IMR-90 (cell line): ENCODE measurements at regions not wholly inside any gene's neighbourhood (a gene's known extent, or its start where the extent isn't known, plus 50 kb on each side); places are given as distances from the start of the nearest gene placed in this dataset.

Source experiments
- ATAC-seq: fragments of 200-7000 bp; cut with Tn5 transposase; 2 replicates; pipeline ENCODE4 v1.9.1; 2020; ENCODE audit warnings: low read depth, mild to moderate bottlenecking, moderate library complexity
- BruUV-seq: library from RNA; stranded (reverse); fragments of 400-500 nt; replicated peaks from 2 replicates; lab custom pipeline; 2021; lab: Mats Ljungman, UMichigan
- CTCF ChIA-PET: fragments of 300-600 bp; formaldehyde crosslinking; extraction: SDS; loops from one replicate; lab custom pipeline; 2021; ENCODE audit warnings: antibody characterized with exemption; lab: Yijun Ruan, JAX
- POLR2A ChIA-PET: fragments of 300-600 bp; sonication (Branson Sonifier 250); formaldehyde crosslinking; loops from one replicate; lab custom pipeline; 2022; ENCODE audit warnings: antibody characterized with exemption; ENCODE audit not compliant: unreplicated experiment; lab: Charles Lee
- DNase-seq: peaks from one replicate; pipeline ENCODE4 v3.0.0; 2013
- H2AFZ ChIP-seq: replicated peaks from 2 replicates; pipeline ENCODE3; 2013; ENCODE audit warnings: low read length, mild to moderate bottlenecking; ENCODE audit not compliant: poor library complexity
- H2AK5ac ChIP-seq: 2 replicates; pipeline ENCODE4 v1.6.1; 2013; ENCODE audit warnings: low read depth, low read length, inconsistent platforms
- H2AK9ac ChIP-seq: replicated peaks from 2 replicates; pipeline ENCODE3; 2013; ENCODE audit warnings: mild to moderate bottlenecking, low read depth, low read length, moderate library complexity; ENCODE audit not compliant: poor library complexity
- H2BK120ac ChIP-seq: 2 replicates; pipeline ENCODE4 v1.6.1; 2013; ENCODE audit warnings: low read depth, low read length, inconsistent platforms
- H2BK15ac ChIP-seq: 3 replicates; pipeline ENCODE4 v1.6.1; 2013; ENCODE audit warnings: low read depth, low read length, inconsistent platforms
- H2BK20ac ChIP-seq: 2 replicates; pipeline ENCODE4 v1.6.1; 2013; ENCODE audit warnings: low read depth, mild to moderate bottlenecking, inconsistent platforms, low read length, moderate library complexity
- H2BK5ac ChIP-seq: 2 replicates; pipeline ENCODE4 v1.6.1; 2013; ENCODE audit warnings: mild to moderate bottlenecking, low read depth, low read length, inconsistent platforms; ENCODE audit not compliant: poor library complexity, severe bottlenecking
- H3K14ac ChIP-seq: replicated peaks from 2 replicates; pipeline ENCODE4 v1.6.1; 2013; ENCODE audit warnings: low read depth, low read length, inconsistent platforms
- H3K18ac ChIP-seq: 2 replicates; pipeline ENCODE4 v1.6.1; 2013; ENCODE audit warnings: low read depth, low read length, control low read depth
- H3K23ac ChIP-seq: 2 replicates; pipeline ENCODE4 v1.6.1; 2013; ENCODE audit warnings: low read depth, low read length, inconsistent platforms
- H3K27ac ChIP-seq: 2 replicates; pipeline ENCODE4 v1.5.1; 2013; ENCODE audit warnings: mild to moderate bottlenecking, control low read depth, low read length; ENCODE audit not compliant: insufficient read depth
- H3K27me3 ChIP-seq: 2 replicates; pipeline ENCODE4 v1.6.1; 2013; ENCODE audit warnings: low read length; ENCODE audit not compliant: control insufficient read depth, insufficient read depth
- H3K36me3 ChIP-seq: 2 replicates; pipeline ENCODE4 v1.6.1; 2013; ENCODE audit warnings: low read length, mixed read lengths; ENCODE audit not compliant: control insufficient read depth, insufficient read depth
- H3K4ac ChIP-seq: 2 replicates; pipeline ENCODE4 v1.6.1; 2013; ENCODE audit warnings: low read depth, low read length, inconsistent platforms
- H3K4me1 ChIP-seq: 2 replicates; pipeline ENCODE4 v1.6.1; 2013; ENCODE audit warnings: low read length, mixed read lengths; ENCODE audit not compliant: control insufficient read depth, insufficient read depth
- H3K4me2 ChIP-seq: 2 replicates; pipeline ENCODE4 v1.6.1; 2013; ENCODE audit warnings: low read depth, mild to moderate bottlenecking, control low read depth, low read length, moderate library complexity
- H3K4me3 ChIP-seq: 2 replicates; pipeline ENCODE4 v1.5.1; 2013; ENCODE audit warnings: low read depth, mild to moderate bottlenecking, control low read depth, low read length, moderate library complexity; ENCODE audit not compliant: insufficient read depth
- H3K56ac ChIP-seq: 2 replicates; pipeline ENCODE4 v1.6.1; 2013; ENCODE audit warnings: low read length, inconsistent platforms; ENCODE audit not compliant: insufficient read depth; ENCODE audit errors: extremely low read depth
- H3K79me1 ChIP-seq, 2 experiments: 2 replicates each; pipeline ENCODE4 v1.6.1; 2013; ENCODE audit warnings: low read length in 2 of 2, inconsistent platforms in 1 of 2, low read depth in 1 of 2
- H3K9ac ChIP-seq: 2 replicates; pipeline ENCODE4 v1.6.1; 2013; ENCODE audit warnings: low read depth, low read length, control low read depth
- H3K9me1 ChIP-seq: 2 replicates; pipeline ENCODE4 v1.6.1; 2013; ENCODE audit warnings: low read length, inconsistent platforms; ENCODE audit not compliant: insufficient read depth
- H3K9me3 ChIP-seq: 2 replicates; pipeline ENCODE4 v1.6.1; 2013; ENCODE audit warnings: low read length; ENCODE audit not compliant: control insufficient read depth, insufficient read depth
- H4K20me1 ChIP-seq: 2 replicates; pipeline ENCODE4 v1.6.1; 2013; ENCODE audit warnings: low read length, inconsistent platforms; ENCODE audit not compliant: insufficient read depth
- H4K5ac ChIP-seq: 2 replicates; pipeline ENCODE4 v1.6.1; 2013; ENCODE audit warnings: mild to moderate bottlenecking, low read depth, low read length, control low read depth
- H4K8ac ChIP-seq, 2 experiments: 2 replicates each; pipeline ENCODE4 v1.6.1; 2013; ENCODE audit warnings: low read depth in 2 of 2, low read length in 2 of 2, control low read depth in 1 of 2, inconsistent platforms in 1 of 2
- H4K91ac ChIP-seq: 2 replicates; pipeline ENCODE4 v1.6.1; 2013; ENCODE audit warnings: low read depth, low read length, inconsistent platforms; ENCODE audit not compliant: insufficient read depth
- CEBPB ChIP-seq: IDR thresholded peaks from 2 replicates; pipeline ENCODE4 v1.6.1; 2012; ENCODE audit warnings: low read depth, low read length, improper control_type of control experiment
- RAD21 ChIP-seq: IDR thresholded peaks from 2 replicates; pipeline ENCODE4 v1.6.1; 2012; ENCODE audit warnings: low read length, improper control_type of control experiment
- RFX5 ChIP-seq: IDR thresholded peaks from 2 replicates; pipeline ENCODE4 v1.8.0; 2012; ENCODE audit warnings: low read depth, mild to moderate bottlenecking, low read length, moderate library complexity
- WGBS, 2 experiments: methylation state at CpG; one replicate each; pipeline versions ENCODE4 v1.1.5 to v1.1.7; 2013; ENCODE audit warnings: missing lambda C conversion rate in 2 of 2; ENCODE audit not compliant: insufficient read length in 1 of 2; ENCODE audit errors: extremely low coverage in 2 of 2; 5-methylcytosine and 5-hydroxymethylcytosine counted together
- dilution Hi-C: fragments of 300-500 bp; cut with HindIII; formaldehyde crosslinking; loops from one replicate; pipeline ENCODE4 v1.14.3; 2018; ENCODE audit warnings: low sequenced_read_pairs; ENCODE audit not compliant: unreplicated experiment
- in situ Hi-C: fragments of 300-500 bp; cut with MboI; formaldehyde crosslinking; loops from 3 replicates; pipeline ENCODE4 v1.14.3; 2019; ENCODE audit warnings: low sequenced_read_pairs, inconsistent platforms, mixed read lengths
- intact Hi-C: fragments of 100-400 bp; cut with micrococcal nuclease; formaldehyde crosslinking; loops from 2 replicates; pipeline ENCODE4 v1.10.0; 2022

- dilution Hi-C loops: no loop called here
- H2AFZ ChIP-seq: no peak overlapping the region
- no peak overlapping the region for H3K27ac ChIP-seq
- H3K23ac ChIP-seq: no peak overlapping the region
- no peaks in the 10 kb centered on the region; the same call in 1 of the 2 replicates for H3K9me1 ChIP-seq
- H4K8ac ChIP-seq: no peak overlapping the region
- no peak for DNase-seq
- CTCF ChIA-PET: no interaction called here
- H3K79me1 ChIP-seq: no peaks in the 10 kb centered on the region
- no peak overlapping the region for H3K56ac ChIP-seq
- peak overlapping the region; percentile 59; the same call in 1 of the 2 replicates for H2BK120ac ChIP-seq
- no peak overlapping the region for H3K4me2 ChIP-seq
- 0 out of 2 replicates have a peak overlapping the region, but pooled peaks have one; percentile 63 for H3K14ac ChIP-seq
- H4K5ac ChIP-seq: no peak overlapping the region
- no peak for ATAC-seq
- 0 out of 2 replicates have a peak overlapping the region, but pooled peaks have one; percentile 47 for H2AK5ac ChIP-seq
- H3K36me3 ChIP-seq: no peaks in the 10 kb centered on the region
- intact Hi-C loops: no loop called here
- TF ChIP-seq CEBPB (peak; percentile 19; the same call in 1 of the 2 replicates), RFX5 (no peak), RAD21 (no peak)
- 100% methylated on average over 1 of the region's 4 CpGs; no CpG with 5 or more reads in 1 of the 2 experiments for WGBS, 2 experiments
- H4K91ac ChIP-seq: no peak overlapping the region
- BruUV-seq: no TSS peak
- H2BK15ac ChIP-seq: peak overlapping the region; percentile 77; the same call in 2 of the 3 replicates
- no peak overlapping the region for H3K9ac ChIP-seq
- H3K18ac ChIP-seq: no peak overlapping the region
- no peaks in the 10 kb centered on the region for H3K4me1 ChIP-seq
- no peak overlapping the region for H3K4ac ChIP-seq
- no peak overlapping the region for H2AK9ac ChIP-seq
- H4K20me1 ChIP-seq: no peaks in the 10 kb centered on the region
- H2BK20ac ChIP-seq: peak overlapping the region; percentile 66; the same call in 1 of the 2 replicates
- H3K9me3 ChIP-seq: no peaks in the 10 kb centered on the region
- H2BK5ac ChIP-seq: no peak overlapping the region
- in situ Hi-C loops: no loop called here
- H3K4me3 ChIP-seq: no peak overlapping the region
- POLR2A ChIA-PET: interaction anchor here (0.6 kb wide), 1 partner anchor 203 kb away, joined by 3 read pairs; no protein-coding TSS in a partner anchor
- no peaks in the 10 kb centered on the region for H3K27me3 ChIP-seq
Observed at GRCh38 chr3:152030320-152030719, 156.9 kb downstream of the SUCNR1 start.
